ENCODE measurements at regions not wholly inside any gene's neighbourhood (a gene's known extent, or its start where the extent isn't known, plus 50 kb on each side); places are given as distances from the start of the nearest gene placed in this dataset.

DNA sequence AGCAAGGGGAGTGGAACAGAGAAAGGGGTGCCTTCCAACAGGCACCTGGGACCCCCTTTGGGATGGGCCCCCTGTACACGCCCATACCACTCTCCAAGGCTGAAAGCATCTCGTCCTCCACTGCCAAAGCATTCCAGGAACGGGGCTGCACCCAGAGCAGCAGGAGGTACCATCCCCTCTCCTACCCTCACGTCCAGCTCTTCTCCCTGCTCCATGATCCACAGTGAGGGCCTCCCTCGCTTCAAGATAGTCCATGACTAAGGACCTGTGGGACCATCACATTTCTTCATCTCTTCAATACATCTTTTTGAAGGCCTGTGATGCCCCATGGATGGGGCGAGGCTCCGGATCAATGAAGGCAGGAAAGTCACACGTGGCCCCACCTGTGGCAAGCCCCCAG, 209.9 kb downstream of the ANKRD60 start:
- no peak for TF ChIP-seq EZH2 (IDR thresholded peaks at IDR 0.05; ENCODE audit: borderline replicate concordance, low read length)
- no peak overlapping the region for H3K4me2 ChIP-seq (ENCODE audit: low read length)

GRCh38 chr20:58017970-58018530, 210.4 kb downstream of the ANKRD60 start:
- Histone ChIP-seq H3K27me3 (ENCODE audit: insufficient read depth, low read length) (no peaks in the 10 kb centered on the region), H3K9me2 (ENCODE audit: low read depth, low read length) (no peaks in the 10 kb centered on the region), H3K9me3 (ENCODE audit: low read length) (no peaks in the 10 kb centered on the region), H3K4me1 (ENCODE audit: insufficient read depth, low read length, severe bottlenecking) (no peaks in the 10 kb centered on the region), H3K9ac (ENCODE audit: low read length) (no peak overlapping the region), H4K20me1 (ENCODE audit: insufficient read depth, low read length) (no peaks in the 10 kb centered on the region), H3K4me3 (ENCODE audit: low read depth, low read length, poor library complexity, severe bottlenecking) (no peak overlapping the region), H3K27ac (ENCODE audit: low read depth, low read length, poor library complexity, severe bottlenecking) (no peak overlapping the region), H3K79me2 (ENCODE audit: insufficient read depth, low read length) (no peaks in the 10 kb centered on the region), H3K4me2 (ENCODE audit: low read length) (no peak overlapping the region), H3F3A (ENCODE audit: insufficient read depth, low read length) (no peaks in the 10 kb centered on the region), H2AFZ (ENCODE audit: low read length) (no peak overlapping the region), H3K36me3 (ENCODE audit: insufficient read depth, low read length) (no peaks in the 10 kb centered on the region)
- TF ChIP-seq EZH2 (IDR thresholded peaks at IDR 0.05; ENCODE audit: borderline replicate concordance, low read length) (no peak), CTCF (IDR thresholded peaks at IDR 0.05; ENCODE audit: low read length) (no peak)

More for the DNA sequence above, 209.9 kb downstream of the ANKRD60 start:
- no peak overlapping the region for H2AFZ ChIP-seq (ENCODE audit: low read length)
- no peak overlapping the region for H3K4me3 ChIP-seq (ENCODE audit: low read depth, low read length, poor library complexity, severe bottlenecking)
- no peaks in the 10 kb centered on the region for H4K20me1 ChIP-seq (ENCODE audit: insufficient read depth, low read length)
- no peak overlapping the region for H3K9ac ChIP-seq (ENCODE audit: low read length)
- H3F3A ChIP-seq (ENCODE audit: insufficient read depth, low read length) = no peaks in the 10 kb centered on the region
- H3K27me3 ChIP-seq (ENCODE audit: insufficient read depth, low read length) = no peaks in the 10 kb centered on the region
- no peak overlapping the region for H3K27ac ChIP-seq (ENCODE audit: low read depth, low read length, poor library complexity, severe bottlenecking)
- H3K9me2 ChIP-seq (ENCODE audit: low read depth, low read length) = no peaks in the 10 kb centered on the region
- H3K36me3 ChIP-seq (ENCODE audit: insufficient read depth, low read length) = no peaks in the 10 kb centered on the region
- H3K9me3 ChIP-seq (ENCODE audit: low read length) = no peaks in the 10 kb centered on the region
- H3K4me1 ChIP-seq (ENCODE audit: insufficient read depth, low read length, severe bottlenecking) = no peaks in the 10 kb centered on the region
- H3K79me2 ChIP-seq (ENCODE audit: insufficient read depth, low read length) = no peaks in the 10 kb centered on the region

- no peak overlapping the region for H3K4me2 ChIP-seq (ENCODE audit: low read length)
- no peak overlapping the region for H3K9ac ChIP-seq (ENCODE audit: low read length)
- TF ChIP-seq EZH2 (IDR thresholded peaks at IDR 0.05; ENCODE audit: borderline replicate concordance, low read length) (no peak), CTCF (IDR thresholded peaks at IDR 0.05; ENCODE audit: low read length) (no peak)
- no peaks in the 10 kb centered on the region for H3F3A ChIP-seq (ENCODE audit: insufficient read depth, low read length)
- no peak overlapping the region for H3K27ac ChIP-seq (ENCODE audit: low read depth, low read length, poor library complexity, severe bottlenecking)
- H3K9me2 ChIP-seq (ENCODE audit: low read depth, low read length) = no peaks in the 10 kb centered on the region
- no peak overlapping the region for H3K4me3 ChIP-seq (ENCODE audit: low read depth, low read length, poor library complexity, severe bottlenecking)
- no peaks in the 10 kb centered on the region for H3K36me3 ChIP-seq (ENCODE audit: insufficient read depth, low read length)
- H3K4me1 ChIP-seq (ENCODE audit: insufficient read depth, low read length, severe bottlenecking) = no peaks in the 10 kb centered on the region
- H3K27me3 ChIP-seq (ENCODE audit: insufficient read depth, low read length) = no peaks in the 10 kb centered on the region
- H2AFZ ChIP-seq (ENCODE audit: low read length) = no peak overlapping the region
- no peaks in the 10 kb centered on the region for H3K79me2 ChIP-seq (ENCODE audit: insufficient read depth, low read length)
- no peaks in the 10 kb centered on the region for H3K9me3 ChIP-seq (ENCODE audit: low read length)
- H4K20me1 ChIP-seq (ENCODE audit: insufficient read depth, low read length) = no peaks in the 10 kb centered on the region
Measured at GRCh38 chr20:58017231-58017969, 211.1 kb downstream of the ANKRD60 start.

Data from OCI-LY1 (cell line).